ENCODE measurements at regions not wholly inside any gene's neighbourhood (a gene's known extent, or its start where the extent isn't known, plus 50 kb on each side); places are given as distances from the start of the nearest gene placed in this dataset.

GRCh38 chr13:73737214-73737613 is 397.0 kb downstream of the KLF12 start:
- Mint-ChIP-seq H3K9me3 (no peaks in the 10 kb centered on the region), H3K27me3 (no peaks in the 10 kb centered on the region), H3K4me3 (no peak overlapping the region), H3K27ac (no peak overlapping the region), H3K4me1 (peaks cover 19% of the 10 kb centered on the region), H3K36me3 (peaks cover 13% of the 10 kb centered on the region)
- DNase-seq, result no peak
- CTCF ChIA-PET, result no interaction called here

- DNase-seq, result no peak
- H3K27me3 Mint-ChIP-seq, result no peaks in the 10 kb centered on the region
- no peak overlapping the region for H3K27ac Mint-ChIP-seq
- no peaks in the 10 kb centered on the region for H3K4me1 Mint-ChIP-seq
- peaks cover 13% of the 10 kb centered on the region for H3K36me3 Mint-ChIP-seq
- H3K4me3 Mint-ChIP-seq, result no peak overlapping the region
- CTCF ChIA-PET, result no interaction called here
- H3K9me3 Mint-ChIP-seq, result no peaks in the 10 kb centered on the region
Observed at GRCh38 chr13:73733706-73734105, 400.5 kb downstream of the KLF12 start.

- DNase-seq, result no peak
- Mint-ChIP-seq H3K9me3 (no peaks in the 10 kb centered on the region), H3K4me1 (no peaks in the 10 kb centered on the region), H3K27me3 (no peaks in the 10 kb centered on the region), H3K36me3 (peaks cover 16% of the 10 kb centered on the region), H3K4me3 (no peak overlapping the region), H3K27ac (no peak overlapping the region)
- CTCF ChIA-PET, result interaction anchor here (1.0 kb wide), 1 partner anchor 1487 kb away, joined by 3 read pairs; no protein-coding TSS in a partner anchor
Observed at GRCh38 chr13:73732350-73732749, 401.9 kb downstream of the KLF12 start.

- Mint-ChIP-seq H3K9me3 (no peaks in the 10 kb centered on the region), H3K4me3 (no peak overlapping the region), H3K4me1 (no peaks in the 10 kb centered on the region), H3K27me3 (no peaks in the 10 kb centered on the region), H3K36me3 (peaks cover 18% of the 10 kb centered on the region), H3K27ac (no peak overlapping the region)
- CTCF ChIA-PET, result interaction anchor here (0.8 to 1.0 kb wide), 2 partner anchors 8 to 1488 kb away, joined by 3 read pairs; no protein-coding TSS in a partner anchor
- DNase-seq, result no peak
Observed at GRCh38 chr13:73731564-73731963, 402.6 kb downstream of the KLF12 start.

GRCh38 chr13:73730014-73730413 is 404.2 kb downstream of the KLF12 start:
- CTCF ChIA-PET, result no interaction called here
- Mint-ChIP-seq H3K27me3 (no peaks in the 10 kb centered on the region), H3K4me1 (no peaks in the 10 kb centered on the region), H3K27ac (no peak overlapping the region), H3K4me3 (no peak overlapping the region), H3K36me3 (peaks cover 14% of the 10 kb centered on the region), H3K9me3 (no peaks in the 10 kb centered on the region)
- no peak for DNase-seq

- no peak overlapping the region for H3K4me3 Mint-ChIP-seq
- H3K27ac Mint-ChIP-seq, result no peak overlapping the region
- no peaks in the 10 kb centered on the region for H3K27me3 Mint-ChIP-seq
- H3K9me3 Mint-ChIP-seq, result no peaks in the 10 kb centered on the region
- CTCF ChIA-PET, result no interaction called here
- H3K4me1 Mint-ChIP-seq, result no peaks in the 10 kb centered on the region
- DNase-seq, result no peak
- peaks cover 13% of the 10 kb centered on the region for H3K36me3 Mint-ChIP-seq
Observed at GRCh38 chr13:73729046-73729445, 405.2 kb downstream of the KLF12 start.

GRCh38 chr13:73722120-73722519 is 412.1 kb downstream of the KLF12 start:
- no peaks in the 10 kb centered on the region for H3K9me3 Mint-ChIP-seq
- DNase-seq, result no peak
- CTCF ChIA-PET, result interaction anchor here (1.1 to 2.0 kb wide), 2 partner anchors 46 to 1497 kb away, joined by 3 to 5 read pairs; no protein-coding TSS in a partner anchor
- H3K4me3 Mint-ChIP-seq, result no peak overlapping the region
- no peaks in the 10 kb centered on the region for H3K27me3 Mint-ChIP-seq
- H3K36me3 Mint-ChIP-seq, result peaks cover 15% of the 10 kb centered on the region
- H3K4me1 Mint-ChIP-seq, result peaks cover 19% of the 10 kb centered on the region
- H3K27ac Mint-ChIP-seq, result no peak overlapping the region

- H3K36me3 Mint-ChIP-seq, result peaks cover 13% of the 10 kb centered on the region
- H3K4me1 Mint-ChIP-seq, result peaks cover 25% of the 10 kb centered on the region
- CTCF ChIA-PET, result interaction anchor here (0.6 kb wide), 1 partner anchor 34 kb away, joined by 3 read pairs; no protein-coding TSS in a partner anchor
- no peaks in the 10 kb centered on the region for H3K9me3 Mint-ChIP-seq
- no peak for DNase-seq
- no peaks in the 10 kb centered on the region for H3K27me3 Mint-ChIP-seq
- no peak overlapping the region for H3K27ac Mint-ChIP-seq
- H3K4me3 Mint-ChIP-seq, result no peak overlapping the region
Observed at GRCh38 chr13:73721571-73721970, 412.6 kb downstream of the KLF12 start.

- DNase-seq, result no peak
- Mint-ChIP-seq H3K9me3 (no peaks in the 10 kb centered on the region), H3K4me3 (no peak overlapping the region), H3K4me1 (peaks cover 37% of the 10 kb centered on the region), H3K27me3 (no peaks in the 10 kb centered on the region), H3K36me3 (peaks cover 13% of the 10 kb centered on the region), H3K27ac (no peak overlapping the region)
- CTCF ChIA-PET, result interaction anchor here (0.6 kb wide), 1 partner anchor 1364 kb away, joined by 3 read pairs; no protein-coding TSS in a partner anchor
Observed at GRCh38 chr13:73720216-73720840, 413.9 kb downstream of the KLF12 start.

- Mint-ChIP-seq H3K27ac (no peak overlapping the region), H3K4me1 (peaks cover 56% of the 10 kb centered on the region)
- CTCF ChIA-PET, result interaction anchor here (0.9 to 1.7 kb wide), 3 partner anchors 37 to 569 kb away, joined by 3 to 6 read pairs (median 3); no protein-coding TSS in a partner anchor
Observed at GRCh38 chr13:73718246-73718645, 416.0 kb downstream of the KLF12 start.

GRCh38 chr13:73717632-73718031 is 416.6 kb downstream of the KLF12 start:
- no peak for DNase-seq
- Mint-ChIP-seq H3K9me3 (no peaks in the 10 kb centered on the region), H3K36me3 (peaks cover 34% of the 10 kb centered on the region), H3K4me1 (peaks cover 60% of the 10 kb centered on the region), H3K27ac (peak overlapping the region; percentile 10), H3K4me3 (no peak overlapping the region), H3K27me3 (no peaks in the 10 kb centered on the region)
- CTCF ChIA-PET, result interaction anchor here (0.7 to 1.7 kb wide), 3 partner anchors 38 to 571 kb away, joined by 3 read pairs; no protein-coding TSS in a partner anchor

More at GRCh38 chr13:73718246-73718645, 416.0 kb downstream of the KLF12 start:
- Mint-ChIP-seq H3K9me3 (no peaks in the 10 kb centered on the region), H3K4me3 (no peak overlapping the region), H3K27me3 (no peaks in the 10 kb centered on the region), H3K36me3 (peaks cover 30% of the 10 kb centered on the region)
- no peak for DNase-seq

GRCh38 chr13:73715911-73716510 is 418.2 kb downstream of the KLF12 start:
- peaks cover 52% of the 10 kb centered on the region for H3K4me1 Mint-ChIP-seq
- H3K4me3 Mint-ChIP-seq, result peak overlapping the region; percentile 25
- CTCF ChIA-PET, result interaction anchor here (0.8 to 1.4 kb wide), 2 partner anchors 52 to 571 kb away, joined by 3 read pairs; no protein-coding TSS in a partner anchor
- H3K27me3 Mint-ChIP-seq, result no peaks in the 10 kb centered on the region
- peak overlapping the region; percentile 94 for H3K27ac Mint-ChIP-seq
- peaks cover 43% of the 10 kb centered on the region for H3K36me3 Mint-ChIP-seq
- no peaks in the 10 kb centered on the region for H3K9me3 Mint-ChIP-seq
- DNase-seq, result no peak

GRCh38 chr13:73715114-73715910 is 418.9 kb downstream of the KLF12 start:
- no peaks in the 10 kb centered on the region for H3K9me3 Mint-ChIP-seq
- H3K27me3 Mint-ChIP-seq, result no peaks in the 10 kb centered on the region
- DNase-seq, result peak; percentile 82
- CTCF ChIA-PET, result interaction anchor here (0.8 to 1.4 kb wide), 2 partner anchors 52 to 572 kb away, joined by 3 read pairs; no protein-coding TSS in a partner anchor
- H3K36me3 Mint-ChIP-seq, result peaks cover 49% of the 10 kb centered on the region
- peak overlapping the region; percentile 94 for H3K27ac Mint-ChIP-seq
- H3K4me1 Mint-ChIP-seq, result peaks cover 52% of the 10 kb centered on the region
- peak overlapping the region; percentile 25 for H3K4me3 Mint-ChIP-seq

GRCh38 chr13:73714522-73714921 is 419.7 kb downstream of the KLF12 start:
- peak overlapping the region; percentile 94 for H3K27ac Mint-ChIP-seq
- CTCF ChIA-PET, result interaction anchor here (0.5 to 1.4 kb wide), 2 partner anchors 27 to 53 kb away, joined by 3 to 4 read pairs; no protein-coding TSS in a partner anchor
- no peaks in the 10 kb centered on the region for H3K9me3 Mint-ChIP-seq
- H3K4me1 Mint-ChIP-seq, result peaks cover 52% of the 10 kb centered on the region
- H3K36me3 Mint-ChIP-seq, result peaks cover 54% of the 10 kb centered on the region
- H3K4me3 Mint-ChIP-seq, result no peak overlapping the region
- DNase-seq, result no peak
- H3K27me3 Mint-ChIP-seq, result no peaks in the 10 kb centered on the region

All from activated naive CD4-positive, alpha-beta T cell treated with anti-CD3 and anti-CD28 coated beads, Interleukin-2, amount 10 ng/mL, durations not matched to agents 7 days and 5 days (primary cell).